ENCODE measurements at regions not wholly inside any gene's neighbourhood (a gene's known extent, or its start where the extent isn't known, plus 50 kb on each side); places are given as distances from the start of the nearest gene placed in this dataset.

DNA sequence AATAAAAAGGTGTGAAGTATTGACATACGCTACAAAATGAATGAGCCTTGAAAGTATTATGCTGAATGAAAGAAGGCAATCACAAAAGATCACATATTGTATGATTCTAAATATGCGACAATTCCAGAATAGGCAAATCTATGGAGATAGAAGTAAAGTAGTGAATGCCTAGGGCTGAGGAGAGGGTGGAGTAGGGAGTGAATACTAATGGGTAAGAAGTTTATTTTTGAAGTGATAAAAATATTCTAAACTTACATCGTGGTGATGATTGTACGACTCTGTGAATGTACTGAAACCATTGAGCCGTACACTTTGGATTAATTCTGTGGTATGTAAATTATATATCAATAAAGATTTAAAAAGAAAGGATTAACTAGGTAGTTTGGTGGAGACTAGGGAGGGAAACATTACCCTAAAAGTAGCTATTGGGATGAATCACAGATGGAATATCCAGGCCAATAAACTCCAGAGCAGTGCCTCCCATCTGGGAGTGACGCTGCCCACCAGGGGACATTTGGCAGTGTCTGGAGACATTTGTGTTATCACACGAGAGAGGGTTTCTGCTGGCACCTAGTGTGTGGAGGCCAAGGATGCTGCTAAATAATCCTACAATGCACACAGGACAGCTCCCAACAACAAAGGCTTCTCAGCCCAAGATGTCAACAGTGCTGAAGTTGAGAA lies 214.2 kb upstream of the PCSK2 start:
- Histone ChIP-seq H3K27ac (ENCODE audit: insufficient read length, low read depth, low read length) (no peak overlapping the region), H3K9me3 (ENCODE audit: control insufficient read depth, low read depth, low read length) (no peaks in the 10 kb centered on the region), H3K4ac (ENCODE audit: low read depth, low read length) (no peak overlapping the region), H2BK20ac (ENCODE audit: low read depth, low read length, poor library complexity, severe bottlenecking) (no peak overlapping the region), H2AK5ac (ENCODE audit: insufficient read length, low read length) (no peak overlapping the region), H2BK5ac (ENCODE audit: insufficient read length, low read length) (no peak overlapping the region), H3K23ac (ENCODE audit: insufficient read length, low read depth, low read length) (no peak overlapping the region), H3T11ph (ENCODE audit: low read length) (no peak overlapping the region), H3K4me1 (ENCODE audit: insufficient read depth, low read length) (no peaks in the 10 kb centered on the region), H3K9ac (ENCODE audit: extremely low read depth, insufficient read length, low read length) (no peak overlapping the region), H4K91ac (ENCODE audit: insufficient read length, low read depth, low read length) (no peak overlapping the region), H4K8ac (replicated peaks; ENCODE audit: insufficient read length, low read depth, low read length) (no peak overlapping the region), H3K4me2 (ENCODE audit: insufficient read depth, insufficient read length, low read length) (no peak overlapping the region), H3K79me2 (ENCODE audit: insufficient read depth, low read length) (no peaks in the 10 kb centered on the region), H2BK15ac (ENCODE audit: low read depth, low read length) (no peak overlapping the region), H3K23me2 (ENCODE audit: insufficient read length, low read depth, low read length, poor library complexity, severe bottlenecking) (no peaks in the 10 kb centered on the region), H3K79me1 (ENCODE audit: insufficient read depth, low read depth, low read length, poor library complexity, severe bottlenecking) (no peaks in the 10 kb centered on the region), H2AFZ (ENCODE audit: low read length) (no peak overlapping the region), H2BK120ac (ENCODE audit: low read depth, low read length, poor library complexity, severe bottlenecking) (no peak overlapping the region), H3K14ac (ENCODE audit: insufficient read depth, low read length) (no peak overlapping the region), H4K5ac (ENCODE audit: insufficient read length, low read depth, low read length) (no peak overlapping the region), H2BK12ac (ENCODE audit: insufficient read length, low read depth, low read length) (no peak overlapping the region), H3K56ac (ENCODE audit: insufficient read length, low read depth, low read length) (no peak overlapping the region), H3K18ac (ENCODE audit: insufficient read length, low read depth, low read length) (no peak overlapping the region), H3K27me3 (ENCODE audit: insufficient read depth, low read length) (no peaks in the 10 kb centered on the region), H4K20me1 (ENCODE audit: control insufficient read depth, insufficient read depth, insufficient read length) (no peaks in the 10 kb centered on the region)
- no CpG with 5 or more reads among the region's 7 CpGs for WGBS (ENCODE audit: extremely low coverage, insufficient read length, low lambda C conversion rate)
- no peak for TF ChIP-seq CTCF (conservative IDR thresholded peaks at IDR 0.05)
- Mint-ChIP-seq H3K4me3 (no peak overlapping the region), H3K36me3 (ENCODE audit: insufficient read depth in 1 of 3, low read depth in 3 of 3) (no peaks in the 10 kb centered on the region), H3K9me3 (no peaks in the 10 kb centered on the region), H3K27ac (no peak overlapping the region), H3K27me3 (ENCODE audit: low read depth) (no peaks in the 10 kb centered on the region), H3K4me1 (peaks cover 11 to 19% of the 10 kb centered on the region in 2 experiments)
- DNase-seq = no peak

Measured in H9 (cell line).